Embryonic facial prominence (tissue), 1 donor: ENCODE measurements at regions not wholly inside any gene's neighbourhood (a gene's known extent, or its start where the extent isn't known, plus 50 kb on each side); places are given as distances from the start of the nearest gene placed in this dataset.

Source experiments
- DNase-seq: peaks from one replicate; pipeline ENCODE4 v3.0.0-alpha.2; 2016; ENCODE audit errors: extremely low spot score

- no peak for DNase-seq
Observed at GRCh38 chr15:72920551-72920950, 131.7 kb upstream of the NEO1 start.

GRCh38 chr15:72919936-72920465 lies 132.3 kb upstream of the NEO1 start:
- no peak for DNase-seq

- DNase-seq = no peak
Observed at GRCh38 chr15:72916897-72917296, 133.3 kb upstream of the ADPGK start.

GRCh38 chr15:72916378-72916777 lies 132.8 kb upstream of the ADPGK start:
- no peak for DNase-seq

- no peak for DNase-seq
Observed at GRCh38 chr15:72915843-72916242, 132.3 kb upstream of the ADPGK start.

GRCh38 chr15:72912996-72913395 lies 129.4 kb upstream of the ADPGK start:
- DNase-seq = no peak

- DNase-seq = no peak
Observed at GRCh38 chr15:72912121-72912520, 128.6 kb upstream of the ADPGK start.

GRCh38 chr15:72911626-72912025 lies 128.1 kb upstream of the ADPGK start:
- DNase-seq = no peak

- no peak for DNase-seq
Observed at GRCh38 chr15:72908713-72909112, 125.2 kb upstream of the ADPGK start.

GRCh38 chr15:72907733-72908132 lies 124.2 kb upstream of the ADPGK start:
- DNase-seq = no peak

GRCh38 chr15:72902919-72903260 lies 119.3 kb upstream of the ADPGK start:
- no peak for DNase-seq

- no peak for DNase-seq
Observed at GRCh38 chr15:72902245-72902918, 118.8 kb upstream of the ADPGK start.

- no peak for DNase-seq
Observed at GRCh38 chr15:72892986-72893385, 109.4 kb upstream of the ADPGK start.

GRCh38 chr15:72890043-72890442 lies 106.5 kb upstream of the ADPGK start:
- DNase-seq = no peak

GRCh38 chr15:72889545-72889944 lies 106.0 kb upstream of the ADPGK start:
- no peak for DNase-seq

GRCh38 chr15:72888811-72889210 lies 105.3 kb upstream of the ADPGK start:
- no peak for DNase-seq

- DNase-seq = no peak
Observed at GRCh38 chr15:72888211-72888610, 104.7 kb upstream of the ADPGK start.

GRCh38 chr15:72887376-72887775 lies 103.8 kb upstream of the ADPGK start:
- peak; percentile 37 for DNase-seq

- DNase-seq = no peak
Observed at GRCh38 chr15:72884311-72884710, 100.8 kb upstream of the ADPGK start.

GRCh38 chr15:72873379-72874233 lies 90.0 kb upstream of the ADPGK start:
- DNase-seq = no peak

GRCh38 chr15:72872066-72872845 lies 88.7 kb upstream of the ADPGK start:
- DNase-seq = no peak

- DNase-seq = no peak
Observed at GRCh38 chr15:72866866-72867616, 83.5 kb upstream of the ADPGK start.
